ENCODE measurements at regions not wholly inside any gene's neighbourhood (a gene's known extent, or its start where the extent isn't known, plus 50 kb on each side); places are given as distances from the start of the nearest gene placed in this dataset.

GRCh38 chr6:167678102-167679101 is 148.3 kb upstream of the AFDN start:
- Histone ChIP-seq H3K9me2 (replicated peaks; ENCODE audit: insufficient read depth, low read length) (no peaks in the 10 kb centered on the region), H3K4me2 (ENCODE audit: low read depth, low read length, poor library complexity, severe bottlenecking) (no peak overlapping the region), H3K27ac (ENCODE audit: low read depth, low read length) (no peak overlapping the region), H4K20me1 (ENCODE audit: low read depth, low read length) (no peaks in the 10 kb centered on the region), H3K27me3 (ENCODE audit: low read length) (no peaks in the 10 kb centered on the region), H3K79me2 (ENCODE audit: insufficient read depth, low read length) (no peaks in the 10 kb centered on the region), H3K9me3 (ENCODE audit: insufficient read depth, low read length) (0 out of 2 replicates have a peak, but pooled peaks cover 16% of the 10 kb centered on the region), H3K9ac (ENCODE audit: low read length) (no peak overlapping the region), H3F3A (ENCODE audit: insufficient read depth) (no peaks in the 10 kb centered on the region), H2AFZ (ENCODE audit: low read depth, low read length, severe bottlenecking) (no peak overlapping the region), H3K4me3 (ENCODE audit: insufficient read depth, low read length, poor library complexity, severe bottlenecking) (no peak overlapping the region), H3K36me3 (ENCODE audit: low read length) (no peaks in the 10 kb centered on the region)
- TF ChIP-seq, protein P1, sequence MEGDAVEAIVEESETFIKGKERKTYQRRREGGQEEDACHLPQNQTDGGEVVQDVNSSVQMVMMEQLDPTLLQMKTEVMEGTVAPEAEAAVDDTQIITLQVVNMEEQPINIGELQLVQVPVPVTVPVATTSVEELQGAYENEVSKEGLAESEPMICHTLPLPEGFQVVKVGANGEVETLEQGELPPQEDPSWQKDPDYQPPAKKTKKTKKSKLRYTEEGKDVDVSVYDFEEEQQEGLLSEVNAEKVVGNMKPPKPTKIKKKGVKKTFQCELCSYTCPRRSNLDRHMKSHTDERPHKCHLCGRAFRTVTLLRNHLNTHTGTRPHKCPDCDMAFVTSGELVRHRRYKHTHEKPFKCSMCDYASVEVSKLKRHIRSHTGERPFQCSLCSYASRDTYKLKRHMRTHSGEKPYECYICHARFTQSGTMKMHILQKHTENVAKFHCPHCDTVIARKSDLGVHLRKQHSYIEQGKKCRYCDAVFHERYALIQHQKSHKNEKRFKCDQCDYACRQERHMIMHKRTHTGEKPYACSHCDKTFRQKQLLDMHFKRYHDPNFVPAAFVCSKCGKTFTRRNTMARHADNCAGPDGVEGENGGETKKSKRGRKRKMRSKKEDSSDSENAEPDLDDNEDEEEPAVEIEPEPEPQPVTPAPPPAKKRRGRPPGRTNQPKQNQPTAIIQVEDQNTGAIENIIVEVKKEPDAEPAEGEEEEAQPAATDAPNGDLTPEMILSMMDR (IDR thresholded peaks at IDR 0.05; ENCODE audit: insufficient read depth, low read length, poor library complexity, severe bottlenecking) = no peak
- TF ChIP-seq EZH2phosphoT487 (conservative IDR thresholded peaks at IDR 0.05; ENCODE audit: low read length) = no peak

DNA sequence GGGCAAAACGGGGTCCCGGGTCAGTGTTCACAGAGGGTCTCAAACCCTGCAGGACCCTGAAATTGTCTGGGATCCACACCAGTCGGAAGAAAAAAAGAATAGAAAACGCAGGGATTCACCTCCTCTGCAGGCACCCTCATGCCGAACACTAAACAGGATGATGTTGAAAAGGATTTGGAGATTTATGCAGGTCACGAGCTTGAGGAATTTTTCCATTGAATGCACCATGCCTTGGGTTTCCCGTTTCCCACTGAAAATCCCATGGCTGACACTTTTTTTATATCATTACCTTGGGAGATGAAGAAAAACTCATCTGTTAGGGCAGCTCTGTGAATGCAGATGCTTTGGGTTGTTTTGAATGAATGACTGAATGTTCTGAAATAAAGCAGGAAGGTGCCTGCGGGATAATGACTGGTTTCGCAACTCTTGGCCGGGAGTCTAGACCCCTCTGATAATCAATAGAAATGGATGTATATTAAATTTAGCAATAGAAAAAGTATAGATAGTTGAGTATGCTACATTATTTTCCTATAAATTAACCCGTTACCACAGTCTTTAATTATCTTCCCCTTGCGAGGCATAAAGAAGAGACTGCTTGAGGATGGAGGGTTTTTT is 147.5 kb upstream of the AFDN start:
- no peaks in the 10 kb centered on the region for H3K79me2 ChIP-seq (ENCODE audit: insufficient read depth, low read length)
- no peak overlapping the region for H3K4me3 ChIP-seq (ENCODE audit: insufficient read depth, low read length, poor library complexity, severe bottlenecking)
- no peaks in the 10 kb centered on the region for H3F3A ChIP-seq (ENCODE audit: insufficient read depth)
- H2AFZ ChIP-seq (ENCODE audit: low read depth, low read length, severe bottlenecking) = no peak overlapping the region
- no peaks in the 10 kb centered on the region for H3K36me3 ChIP-seq (ENCODE audit: low read length)
- no peak overlapping the region for H3K4me2 ChIP-seq (ENCODE audit: low read depth, low read length, poor library complexity, severe bottlenecking)
- H3K9ac ChIP-seq (ENCODE audit: low read length) = no peak overlapping the region
- 0 out of 2 replicates have a peak, but pooled peaks cover 12% of the 10 kb centered on the region for H3K9me3 ChIP-seq (ENCODE audit: insufficient read depth, low read length)
- TF ChIP-seq EZH2phosphoT487 (conservative IDR thresholded peaks at IDR 0.05; ENCODE audit: low read length) = no peak
- TF ChIP-seq, protein P1 (IDR thresholded peaks at IDR 0.05; ENCODE audit: insufficient read depth, low read length, poor library complexity, severe bottlenecking) = no peak
- no peaks in the 10 kb centered on the region for H4K20me1 ChIP-seq (ENCODE audit: low read depth, low read length)
- H3K9me2 ChIP-seq (replicated peaks; ENCODE audit: insufficient read depth, low read length) = no peaks in the 10 kb centered on the region
- H3K27me3 ChIP-seq (ENCODE audit: low read length) = 0 out of 2 replicates have a peak, but pooled peaks cover 4% of the 10 kb centered on the region
- no peak overlapping the region for H3K27ac ChIP-seq (ENCODE audit: low read depth, low read length)

DNA sequence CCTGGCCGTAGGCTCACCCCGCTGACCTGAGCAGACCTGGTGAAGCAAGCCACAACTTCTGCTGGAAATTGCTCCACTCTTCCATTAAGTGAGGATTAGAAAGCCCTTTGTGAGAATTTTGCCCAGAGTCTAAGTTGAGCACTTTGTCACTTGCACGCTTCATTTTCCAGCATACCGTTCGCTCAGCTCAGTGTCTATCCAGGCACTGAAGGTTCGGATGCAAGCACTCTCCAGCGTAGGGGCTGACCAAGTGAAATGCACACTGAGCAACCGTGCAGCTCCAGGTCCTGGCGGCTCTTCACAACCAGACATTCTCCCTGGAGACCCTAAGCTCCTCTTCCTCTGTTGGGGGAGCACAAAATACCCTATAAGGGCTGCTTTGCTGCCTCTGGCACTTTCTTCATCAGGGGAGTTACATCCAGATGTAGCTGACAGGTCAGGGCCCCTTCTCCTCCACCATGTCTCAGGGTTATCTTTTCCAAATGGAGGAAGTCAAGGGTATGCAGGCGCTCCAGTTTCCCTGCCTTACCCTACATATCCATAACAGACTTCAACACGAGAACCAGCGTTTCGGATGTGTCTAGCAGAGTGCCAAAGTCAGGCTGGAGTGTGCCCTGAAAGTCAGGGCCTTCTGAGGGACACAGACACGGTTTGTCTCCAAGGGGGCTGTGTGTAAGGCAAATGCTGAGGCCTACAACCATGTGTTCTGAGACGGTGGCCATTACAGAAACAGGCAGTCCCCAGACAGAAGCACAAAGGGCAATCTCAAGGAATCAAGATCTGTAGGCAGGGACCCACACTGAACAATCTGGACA is 146.7 kb upstream of the AFDN start:
- Histone ChIP-seq H3K9me3 (ENCODE audit: insufficient read depth, low read length) (0 out of 2 replicates have a peak, but pooled peaks cover 6% of the 10 kb centered on the region), H3K4me3 (ENCODE audit: insufficient read depth, low read length, poor library complexity, severe bottlenecking) (no peak overlapping the region), H3K9ac (ENCODE audit: low read length) (no peak overlapping the region), H3F3A (ENCODE audit: insufficient read depth) (no peaks in the 10 kb centered on the region), H3K4me2 (ENCODE audit: low read depth, low read length, poor library complexity, severe bottlenecking) (no peak overlapping the region), H4K20me1 (ENCODE audit: low read depth, low read length) (no peaks in the 10 kb centered on the region), H3K27ac (ENCODE audit: low read depth, low read length) (no peak overlapping the region), H3K79me2 (ENCODE audit: insufficient read depth, low read length) (no peaks in the 10 kb centered on the region), H2AFZ (ENCODE audit: low read depth, low read length, severe bottlenecking) (no peak overlapping the region), H3K36me3 (ENCODE audit: low read length) (no peaks in the 10 kb centered on the region), H3K27me3 (ENCODE audit: low read length) (0 out of 2 replicates have a peak, but pooled peaks cover 4% of the 10 kb centered on the region), H3K9me2 (replicated peaks; ENCODE audit: insufficient read depth, low read length) (no peaks in the 10 kb centered on the region)
- TF ChIP-seq EZH2phosphoT487 (conservative IDR thresholded peaks at IDR 0.05; ENCODE audit: low read length) = no peak
- TF ChIP-seq, protein P1 (IDR thresholded peaks at IDR 0.05; ENCODE audit: insufficient read depth, low read length, poor library complexity, severe bottlenecking) = no peak
